ENCODE measurements at regions not wholly inside any gene's neighbourhood (a gene's known extent, or its start where the extent isn't known, plus 50 kb on each side); places are given as distances from the start of the nearest gene placed in this dataset.
"Not testable (repeated sequence)": the region's sequence is repeated elsewhere in the genome, so short reads cannot be mapped to it uniquely, and the experiment has no call there.

- DNase-seq: no peak
Measured at GRCh38 chr9:29069376-29069775, 1496.1 kb upstream of the C9orf72 start.

DNA sequence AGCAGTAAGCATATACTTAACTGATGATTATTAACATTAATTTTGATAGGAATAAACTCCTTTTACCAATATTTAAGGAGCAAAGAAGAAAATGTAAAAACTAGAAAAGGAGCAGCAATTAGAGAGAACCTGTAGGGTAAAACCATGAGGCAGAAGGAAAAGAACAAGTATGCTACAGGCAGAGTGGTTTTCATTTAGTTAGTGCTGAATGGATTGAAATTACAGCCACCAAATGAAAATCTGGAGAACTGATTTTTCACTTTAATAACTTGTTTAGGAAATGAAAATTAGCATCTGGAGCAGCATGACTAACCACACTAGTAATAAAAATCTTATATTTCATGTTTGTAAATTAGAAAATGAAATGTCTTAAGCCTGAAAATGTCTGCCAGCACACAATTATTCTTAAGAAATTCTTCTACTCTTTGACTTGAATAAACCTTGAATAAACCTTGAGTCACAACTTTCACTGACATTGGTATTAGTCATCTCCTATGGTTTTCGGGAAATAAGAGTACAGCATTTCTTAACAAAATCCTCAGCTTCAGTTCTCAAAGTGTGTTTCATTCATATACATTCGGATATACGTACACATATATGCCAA is 1504.9 kb upstream of the C9orf72 start:
- no peak for DNase-seq

DNA sequence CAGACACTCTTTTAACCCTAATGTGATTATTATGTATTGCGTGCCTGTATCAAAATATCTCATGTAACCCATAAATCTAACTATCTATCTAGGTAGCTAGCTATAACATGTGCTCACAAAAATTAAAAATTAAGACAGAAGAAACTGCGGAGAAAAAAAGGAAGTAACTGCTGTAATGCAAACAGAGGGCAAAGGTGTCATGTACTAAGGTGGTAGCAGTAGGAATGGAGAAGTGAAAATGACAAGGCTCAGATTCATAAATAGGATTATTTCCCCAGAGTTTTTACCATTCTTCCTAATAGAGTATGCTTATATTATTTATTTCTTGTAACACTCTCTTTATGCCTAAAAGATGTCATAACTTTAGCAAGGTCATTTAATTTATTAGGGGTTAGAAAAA is 1527.5 kb upstream of the C9orf72 start:
- DNase-seq: no peak

DNA sequence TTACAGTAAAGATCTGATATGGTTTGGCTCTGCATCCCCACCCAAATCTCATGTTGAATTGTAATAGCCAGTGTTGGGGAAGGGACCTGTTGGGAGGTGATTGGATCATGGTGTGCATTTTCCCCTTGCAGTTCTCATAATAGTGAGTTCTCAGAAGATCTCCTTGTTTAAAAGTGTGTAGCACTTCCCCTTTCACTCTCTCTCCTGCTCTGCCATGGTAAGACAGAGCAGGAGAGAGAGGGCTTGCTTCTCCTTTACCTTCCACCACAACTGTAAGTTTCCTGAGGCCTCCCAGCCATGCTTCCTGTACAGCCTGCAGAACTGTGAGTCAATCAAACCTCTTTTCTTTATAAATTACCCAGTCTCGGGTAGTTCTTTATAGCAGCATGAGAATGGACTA is 1530.9 kb upstream of the C9orf72 start:
- DNase-seq: not testable (repeated sequence)

GRCh38 chr9:29118555-29118954 is 1545.3 kb upstream of the C9orf72 start:
- DNase-seq: no peak

DNA sequence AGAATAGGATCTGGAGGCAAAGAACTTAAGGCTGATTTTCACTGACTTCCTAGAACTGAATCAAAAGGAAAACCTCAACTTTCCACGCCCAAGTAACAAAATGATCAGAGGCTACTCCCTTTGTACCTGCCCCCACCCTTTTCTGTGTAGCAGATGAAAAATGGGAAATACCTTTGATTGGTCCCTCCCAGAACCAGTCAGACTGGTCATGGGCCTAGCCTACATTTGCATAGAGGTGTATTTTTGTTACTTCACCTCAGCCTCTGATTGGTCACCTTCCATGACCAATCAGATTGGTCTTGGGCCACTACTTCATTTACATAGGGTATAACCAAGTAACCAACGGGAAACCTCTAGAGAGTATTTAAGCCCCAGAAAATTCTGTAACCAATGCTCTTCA is 1553.5 kb upstream of the C9orf72 start:
- DNase-seq: no peak

GRCh38 chr9:29129763-29130162 is 1556.5 kb upstream of the C9orf72 start:
- no peak for DNase-seq

- no peak for DNase-seq
Measured at GRCh38 chr9:29144476-29144875, 1571.2 kb upstream of the C9orf72 start.

- DNase-seq: no peak
Measured at GRCh38 chr9:29150606-29151005, 1577.3 kb upstream of the C9orf72 start.

DNA sequence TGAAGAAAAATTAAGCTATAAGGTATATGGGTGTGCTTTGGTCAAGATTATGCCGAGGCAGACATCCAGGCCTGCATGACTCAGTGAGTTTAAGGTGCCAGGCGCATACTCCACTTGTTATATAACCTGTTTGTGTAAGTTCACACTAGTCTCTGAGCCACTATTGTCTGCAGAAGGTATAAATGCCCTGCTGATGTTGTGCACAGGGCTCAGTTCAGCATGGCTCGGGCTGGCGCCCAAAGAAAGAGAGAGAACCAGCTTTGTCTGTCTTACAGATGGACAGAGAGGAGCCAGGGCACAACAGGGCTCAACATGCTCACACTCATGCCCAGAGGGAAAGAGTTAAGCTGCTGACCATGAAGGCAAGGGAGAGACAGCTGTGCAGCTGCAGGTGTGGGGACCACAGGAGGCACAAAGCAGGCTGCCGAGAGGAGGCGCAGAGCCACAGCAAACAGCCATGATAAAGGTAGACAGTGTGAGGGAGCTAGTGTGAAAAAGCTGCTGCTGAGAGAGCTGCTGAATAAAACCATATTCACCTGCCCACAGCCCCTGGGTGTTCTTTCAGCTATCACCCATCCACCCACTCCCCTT is 1587.6 kb upstream of the C9orf72 start:
- no peak for DNase-seq

- no peak for DNase-seq
Measured at GRCh38 chr9:29174136-29174535, 1600.9 kb upstream of the C9orf72 start.

DNA sequence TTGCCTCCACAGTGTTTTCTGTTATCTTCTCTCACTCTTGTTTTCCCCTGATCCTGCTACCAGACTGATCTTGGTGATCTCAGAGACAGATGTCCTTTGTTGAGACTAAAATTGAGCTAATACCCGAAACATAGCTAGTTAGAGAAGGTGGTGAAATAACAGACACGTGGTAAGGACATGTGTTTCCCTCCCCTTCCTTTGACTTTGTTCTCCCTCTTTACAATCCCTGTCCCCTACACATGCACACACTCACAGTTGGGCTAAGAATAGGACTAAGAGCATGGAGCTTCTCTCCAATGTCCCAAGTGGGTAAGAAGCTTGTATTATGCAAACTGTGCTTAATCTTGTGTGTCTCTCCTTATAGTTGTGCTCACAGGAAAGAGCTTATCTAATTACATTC is 1603.0 kb upstream of the C9orf72 start:
- DNase-seq: no peak

DNA sequence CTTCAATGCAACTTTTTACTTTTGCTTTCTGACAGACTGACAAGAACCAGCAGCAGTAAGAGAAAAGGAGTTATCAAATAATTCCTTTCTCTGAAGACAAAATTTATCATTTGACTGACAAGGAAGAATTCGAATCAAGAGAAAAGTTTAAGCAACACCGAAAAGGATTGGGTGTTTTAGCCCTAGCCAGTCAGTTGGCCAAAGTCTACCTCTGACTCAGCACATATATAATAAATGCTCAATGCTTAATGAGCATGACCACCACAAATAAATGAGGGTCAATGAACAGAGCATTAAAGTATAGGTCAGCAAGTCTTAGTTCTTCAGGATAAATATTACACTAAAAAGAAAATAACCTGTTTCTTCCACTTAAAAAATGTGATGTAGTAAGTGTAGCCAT is 1603.5 kb upstream of the C9orf72 start:
- DNase-seq: no peak

- DNase-seq: no peak
Measured at GRCh38 chr9:29183971-29184370, 1610.7 kb upstream of the C9orf72 start.

DNA sequence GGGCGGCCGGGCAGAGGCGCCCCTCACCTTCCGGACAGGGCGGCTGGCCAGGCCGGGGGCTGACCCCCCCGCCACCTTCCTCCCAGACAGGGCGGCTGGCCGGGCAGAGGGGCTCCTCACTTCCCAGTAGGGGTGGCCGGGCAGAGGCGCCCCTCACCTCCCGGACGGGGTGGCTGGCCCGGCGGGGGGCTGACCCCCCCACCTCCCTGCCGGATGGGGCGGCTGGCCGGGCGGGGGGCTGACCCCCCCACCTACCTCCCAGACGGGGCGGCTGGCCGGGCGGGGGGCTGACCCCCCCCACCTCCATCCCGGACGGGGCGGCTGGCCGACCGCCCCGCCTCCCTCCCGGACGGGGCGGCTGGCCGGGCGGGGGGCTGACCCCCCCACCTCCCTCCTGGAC is 1615.5 kb upstream of the C9orf72 start:
- DNase-seq: not testable (repeated sequence)

GRCh38 chr9:29189221-29189620 is 1615.9 kb upstream of the C9orf72 start:
- DNase-seq: not testable (repeated sequence)

DNA sequence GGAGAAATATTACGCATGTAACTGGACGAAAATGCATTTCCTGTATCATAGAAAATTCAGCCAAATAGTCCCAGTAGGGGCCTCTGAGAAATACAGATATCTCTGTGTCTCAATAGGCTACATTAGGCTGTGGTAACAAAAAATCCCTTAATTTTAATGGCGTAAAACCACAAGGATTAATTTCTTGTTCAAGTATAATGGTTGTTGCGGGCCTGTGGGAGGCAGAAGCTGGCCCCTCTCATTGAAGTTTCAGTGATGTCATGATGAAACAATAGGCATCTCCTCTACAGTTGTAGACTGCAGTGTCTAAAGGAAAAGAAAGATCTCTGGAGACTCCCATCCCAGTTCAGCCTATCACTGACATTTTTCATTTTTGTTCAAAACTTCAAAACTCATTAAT is 1625.6 kb upstream of the C9orf72 start:
- no peak for DNase-seq

DNA sequence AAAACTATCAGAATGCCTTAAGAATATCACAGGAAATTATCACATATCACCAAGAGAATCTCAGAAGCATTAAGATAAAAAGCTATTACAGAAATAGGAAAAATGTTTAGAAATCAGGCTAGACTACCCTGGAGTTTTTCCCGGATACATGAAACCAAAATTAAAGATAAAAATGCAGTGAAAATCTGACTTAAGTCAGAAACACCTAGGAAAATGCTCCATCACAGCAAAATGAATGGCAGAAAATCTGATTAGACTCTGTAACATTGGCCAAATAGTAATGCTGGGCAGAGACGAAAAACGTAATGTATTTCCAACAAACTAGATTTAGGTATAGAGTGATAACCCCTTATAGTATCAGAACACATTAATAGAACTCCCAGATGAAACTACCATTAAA is 1626.7 kb upstream of the C9orf72 start:
- DNase-seq: no peak

- DNase-seq: no peak
Measured at GRCh38 chr9:29200650-29201049, 1627.4 kb upstream of the C9orf72 start.

GRCh38 chr9:29203244-29203930 is 1630.1 kb upstream of the C9orf72 start:
- no peak for DNase-seq

GRCh38 chr9:29208670-29209069 is 1635.4 kb upstream of the C9orf72 start:
- peak in 1 of 56 donors; percentile 0 for DNase-seq

DNA sequence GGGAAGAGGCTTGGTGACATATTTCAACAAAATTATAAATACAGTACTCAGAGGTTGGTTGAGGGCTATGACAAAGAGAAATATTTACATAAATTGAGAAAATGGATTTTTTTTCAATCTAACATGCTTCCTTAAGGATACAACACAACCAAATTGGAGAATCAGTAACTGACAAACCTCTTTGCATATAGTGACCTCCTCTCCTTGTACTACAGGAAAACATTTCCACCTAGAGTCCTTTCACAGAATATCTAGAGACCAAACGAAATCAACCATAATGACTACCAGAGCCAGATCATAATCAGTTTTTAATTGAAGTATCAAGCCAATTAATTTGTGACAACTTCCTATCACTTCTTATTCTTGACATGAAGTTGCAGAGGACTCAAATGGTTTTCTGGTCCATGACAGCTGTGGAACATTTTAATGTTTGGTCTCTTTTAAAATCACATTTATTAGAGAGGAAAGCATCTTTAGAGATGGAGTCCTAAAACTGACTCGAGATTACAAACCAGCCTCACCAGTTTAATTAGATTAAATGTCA is 1636.5 kb upstream of the C9orf72 start:
- no peak for DNase-seq

Data from nucleus accumbens (tissue), 56 donors.